GM19238 (cell line): ENCODE measurements at regions not wholly inside any gene's neighbourhood (a gene's known extent, or its start where the extent isn't known, plus 50 kb on each side); places are given as distances from the start of the nearest gene placed in this dataset.
"Not testable (repeated sequence)": the region's sequence is repeated elsewhere in the genome, so short reads cannot be mapped to it uniquely, and the experiment has no call there.

Source experiments
- DNase-seq: peaks from one replicate; pipeline ENCODE4 v3.0.0; 2011; ENCODE audit warnings: low spot score; ENCODE audit not compliant: insufficient read length

DNA sequence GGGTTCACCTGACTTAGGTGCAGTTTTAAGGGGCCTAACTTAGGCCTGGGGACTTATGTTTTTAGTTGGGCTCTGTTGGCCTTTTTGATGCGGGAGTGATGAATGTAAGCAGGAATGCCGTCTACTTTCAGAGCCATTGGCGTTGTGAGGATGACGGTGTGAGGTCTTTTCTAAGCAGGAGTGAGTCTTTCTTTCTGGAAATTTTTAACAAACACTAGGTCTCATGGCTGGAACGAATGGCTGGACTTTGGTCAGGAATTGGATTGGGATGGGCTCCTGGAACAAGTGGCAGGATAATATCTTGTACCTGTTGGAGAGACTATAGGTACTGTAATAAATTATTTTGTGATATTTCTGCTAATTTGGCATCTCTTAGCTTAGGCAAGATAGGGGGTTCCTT lies 163.9 kb upstream of the CCZ1B start:
- not testable (repeated sequence) for DNase-seq

DNA sequence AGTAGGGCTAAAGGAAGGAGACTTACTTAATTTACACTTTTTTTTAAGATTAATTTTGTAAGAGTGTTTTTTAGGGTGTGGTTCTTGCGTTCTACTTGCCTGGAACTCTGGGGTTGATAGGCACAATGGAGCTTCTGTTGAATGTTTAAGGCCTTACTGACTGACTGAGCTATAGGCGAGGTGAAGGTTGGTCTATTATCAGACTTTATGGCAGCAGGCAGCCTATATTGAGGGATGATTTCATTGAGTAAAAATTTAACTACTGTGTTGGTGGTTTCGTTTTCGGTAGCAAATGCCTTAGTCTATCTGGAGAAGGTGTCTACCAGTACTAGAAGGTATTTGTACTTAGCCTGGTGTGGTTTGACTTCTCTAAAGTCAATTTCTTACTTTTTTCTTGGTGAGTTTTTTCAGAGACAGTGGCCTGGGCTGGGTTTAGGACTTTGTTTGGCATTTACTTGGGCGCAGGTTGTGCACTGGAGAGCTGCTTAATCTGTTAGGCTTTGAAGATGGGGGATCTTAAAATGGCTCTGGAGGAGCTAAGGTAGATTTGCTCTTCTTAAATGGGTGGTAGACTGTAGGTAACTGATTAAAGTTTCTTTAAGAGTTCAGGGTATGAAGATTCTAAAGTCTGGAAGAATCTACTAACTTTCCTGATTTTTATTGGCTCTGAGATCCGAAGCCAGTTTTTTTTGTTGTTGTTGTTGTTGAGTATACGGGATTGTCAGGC lies 164.5 kb upstream of the CCZ1B start:
- not testable (repeated sequence) for DNase-seq

DNA sequence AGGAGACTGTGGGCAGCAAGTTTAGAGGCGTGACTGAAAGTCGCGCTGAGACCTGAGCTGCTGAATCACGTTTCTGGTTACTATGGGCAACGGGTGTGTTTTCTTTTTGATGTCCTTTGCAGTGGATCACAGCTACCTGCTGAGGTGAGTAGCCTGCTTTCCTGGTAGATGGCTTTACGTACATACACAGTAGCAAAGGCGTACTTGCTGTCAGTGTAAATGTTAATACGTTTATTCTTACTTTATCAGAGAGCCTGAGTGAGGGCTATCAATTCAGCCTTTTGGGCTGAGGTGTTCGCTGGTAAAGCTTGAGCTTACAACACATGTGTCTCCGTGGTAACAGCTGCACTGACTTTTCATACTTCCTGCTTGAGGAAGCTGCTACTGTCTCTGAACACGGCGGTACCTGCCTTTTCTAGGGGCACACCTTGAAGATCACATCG lies 165.1 kb upstream of the CCZ1B start:
- not testable (repeated sequence) for DNase-seq

DNA sequence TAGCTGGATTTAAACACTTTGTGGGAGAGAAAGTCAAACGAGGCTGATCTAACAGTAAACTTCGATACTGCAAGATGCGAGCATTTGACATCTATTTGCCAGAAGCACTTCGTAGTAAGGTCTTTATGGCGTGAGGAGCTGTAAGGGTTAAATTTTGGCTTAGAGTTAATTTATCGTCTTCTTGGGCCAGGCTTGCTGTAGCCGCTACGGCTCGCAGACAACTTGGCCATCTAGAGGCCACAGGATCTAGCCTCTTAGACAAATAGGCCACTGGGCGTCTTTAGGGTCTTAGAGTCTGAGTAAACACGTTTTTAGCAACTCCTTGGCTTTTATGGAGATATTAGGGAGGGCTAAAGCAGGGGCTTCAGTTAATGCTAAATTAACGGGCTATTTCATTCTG lies 165.6 kb upstream of the CCZ1B start:
- not testable (repeated sequence) for DNase-seq

DNA sequence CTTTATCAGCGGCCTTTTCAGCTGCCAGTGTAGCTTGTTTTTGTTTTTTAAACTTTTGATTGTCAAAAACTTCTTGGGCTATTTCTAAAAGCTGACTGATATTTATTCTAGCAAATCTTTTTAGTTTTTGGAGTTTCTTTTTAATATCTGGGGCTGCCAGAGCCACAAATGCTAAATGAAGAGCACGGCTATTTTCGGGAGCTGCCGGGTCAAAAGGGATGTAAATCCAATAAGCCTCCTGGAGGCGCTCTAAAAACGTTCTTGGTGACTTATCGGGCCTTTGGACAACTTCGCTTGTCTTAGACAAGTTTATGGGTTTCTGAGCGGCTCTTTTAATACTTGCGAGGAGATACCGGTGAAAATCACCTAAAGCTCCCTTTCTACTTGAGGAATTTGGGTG lies 166.1 kb upstream of the CCZ1B start:
- DNase-seq = not testable (repeated sequence)

DNA sequence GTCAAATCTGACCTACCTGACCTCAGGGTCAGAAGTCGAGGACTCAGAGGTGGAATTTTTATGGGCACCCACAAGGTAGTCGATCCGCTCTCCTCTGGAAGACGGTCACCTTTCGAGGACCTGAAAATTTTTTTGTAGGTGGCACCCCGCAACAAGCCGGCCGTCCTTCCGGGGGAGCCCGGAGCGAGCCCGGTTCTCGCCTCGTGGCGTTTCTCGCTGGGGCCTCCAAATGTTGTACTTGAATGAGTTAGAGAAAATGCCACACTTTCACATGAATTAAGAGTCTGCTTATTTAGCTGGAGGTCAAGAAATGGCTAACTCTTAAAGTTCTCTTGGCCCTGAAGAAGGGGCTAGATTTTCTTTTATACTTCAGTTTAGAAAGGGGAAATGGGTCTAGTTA lies 169.0 kb upstream of the CCZ1B start:
- not testable (repeated sequence) for DNase-seq

DNA sequence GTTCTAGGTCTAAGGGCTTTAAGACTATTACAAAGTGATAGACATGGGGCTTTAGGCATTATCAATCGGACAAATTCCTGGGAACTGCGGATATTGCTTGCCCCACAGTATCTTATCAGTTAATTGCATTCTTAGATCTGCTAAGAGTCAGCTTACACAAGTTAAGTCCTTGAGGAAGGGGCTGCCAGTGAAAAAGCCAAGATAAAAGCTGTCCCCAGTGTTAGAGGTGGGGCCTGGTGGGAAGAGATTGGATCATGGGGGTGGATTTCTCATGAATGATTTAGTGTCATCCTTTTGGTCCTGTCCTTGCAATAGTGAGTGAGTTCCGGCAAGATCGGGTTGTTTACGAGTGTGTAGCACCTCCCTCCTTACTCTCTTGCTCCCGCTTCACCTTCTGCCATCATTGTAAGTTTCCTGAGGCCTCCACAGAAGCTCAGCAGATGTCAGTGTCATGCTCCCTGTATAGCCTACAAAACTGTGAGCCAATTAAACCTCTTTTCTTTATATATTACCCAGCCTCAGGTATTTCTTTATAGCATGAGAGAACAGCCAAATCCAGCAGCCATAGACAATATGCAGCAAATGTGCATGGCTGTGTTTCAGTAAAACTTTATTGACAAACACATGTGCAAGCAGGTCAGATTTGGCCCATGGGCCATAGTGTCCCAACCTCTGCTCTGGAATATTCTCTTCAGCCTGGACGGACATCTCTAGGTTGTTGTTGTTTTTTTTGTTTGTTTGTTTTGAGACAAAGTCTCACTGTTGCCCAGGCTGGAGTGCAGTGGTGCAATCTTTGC lies 169.6 kb upstream of the CCZ1B start:
- DNase-seq = not testable (repeated sequence)

DNA sequence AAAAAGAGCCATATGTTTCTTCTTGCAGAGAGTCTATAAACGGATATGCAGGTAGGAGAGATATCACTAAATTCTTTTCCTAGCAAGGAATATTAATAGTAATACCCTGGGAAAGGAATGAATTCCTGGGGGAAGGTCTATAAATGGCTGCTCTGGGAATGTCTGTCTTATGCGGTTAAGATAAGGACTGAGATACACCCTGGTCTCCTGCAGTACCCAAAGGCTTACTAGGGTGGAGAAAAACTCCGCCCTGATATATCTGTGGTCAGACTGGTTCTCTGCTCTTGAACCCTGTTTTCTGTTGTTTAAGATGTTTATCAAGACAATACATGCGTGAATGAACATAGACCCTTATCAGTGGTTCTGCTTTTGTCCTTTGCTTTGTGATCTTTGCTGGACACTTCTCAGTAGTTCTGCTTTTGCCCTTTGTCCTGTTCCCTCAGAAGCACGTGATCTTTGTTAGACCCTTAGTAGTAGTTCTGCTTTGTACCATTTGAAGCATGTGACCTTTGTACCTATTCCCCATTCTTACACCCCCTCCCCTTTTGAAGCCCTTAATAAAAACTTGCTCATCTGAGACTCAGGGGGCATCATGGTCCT lies 173.1 kb upstream of the CCZ1B start:
- DNase-seq = not testable (repeated sequence)

DNA sequence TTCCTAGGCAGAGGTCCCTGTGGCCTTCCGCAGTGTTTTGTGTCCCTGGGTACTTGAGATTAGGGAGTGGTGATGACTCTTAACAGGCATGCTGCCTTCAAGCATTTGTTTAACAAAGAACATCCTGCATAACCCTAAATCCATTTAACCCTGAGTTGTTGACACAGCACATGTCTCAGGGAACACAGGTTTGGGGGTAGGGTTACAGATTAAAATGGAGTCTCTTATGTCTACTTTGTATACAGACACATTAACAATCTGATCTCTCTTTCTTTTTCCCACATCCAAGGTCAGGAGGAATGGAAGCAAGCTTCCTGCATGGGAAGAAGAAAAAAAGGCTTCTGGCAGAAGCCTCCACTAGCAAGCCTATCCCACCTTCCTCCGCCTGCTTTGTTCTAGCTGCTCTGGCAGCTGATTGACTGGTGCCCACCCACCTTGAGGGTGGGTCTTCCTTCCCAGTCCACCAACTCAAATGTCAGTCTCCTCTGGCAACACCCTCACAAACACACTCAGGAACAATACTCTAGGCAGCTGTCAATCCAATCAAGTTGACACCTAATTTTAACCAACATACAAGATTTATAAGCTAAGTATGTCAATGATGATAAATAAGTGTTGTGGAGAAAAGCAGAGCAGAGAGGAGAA lies 176.5 kb upstream of the CCZ1B start:
- DNase-seq = no peak

DNA sequence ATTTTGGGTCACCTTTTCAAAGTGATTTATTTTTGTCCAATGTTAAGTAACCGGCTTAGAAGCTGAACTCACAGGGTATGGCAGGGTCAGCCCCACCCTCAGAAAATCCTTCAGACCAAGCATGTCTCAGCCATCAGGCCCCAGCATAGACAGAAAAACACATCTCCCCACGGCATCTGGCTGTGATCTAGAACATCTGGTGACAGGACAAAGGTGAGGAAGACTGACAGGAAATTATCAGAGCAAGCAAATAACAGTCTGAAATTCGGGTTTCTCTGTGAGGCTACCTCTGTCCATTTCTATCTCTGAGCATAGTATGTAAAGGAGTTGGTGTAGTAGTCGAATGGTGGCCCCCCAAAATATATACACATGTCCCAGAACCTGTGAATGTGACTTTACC lies 177.0 kb upstream of the C1GALT1 start:
- DNase-seq = no peak

DNA sequence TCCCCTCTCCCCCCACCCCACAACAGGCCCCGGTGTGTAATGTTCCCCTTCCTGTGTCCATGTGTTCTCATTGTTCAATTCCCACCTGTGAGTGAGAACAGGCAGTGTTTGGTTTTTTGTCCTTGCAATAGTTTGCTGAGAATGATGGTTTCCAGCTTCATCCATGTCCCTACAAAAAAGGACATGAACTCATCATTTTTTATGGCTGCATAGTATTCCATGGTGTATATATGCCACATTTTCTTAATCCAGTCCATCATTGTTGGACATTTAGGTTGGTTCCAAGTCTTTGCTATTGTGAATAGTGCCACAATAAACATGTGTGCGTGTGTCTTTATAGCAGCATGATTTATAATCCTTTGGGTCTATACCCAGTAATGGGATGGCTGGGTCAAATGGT lies 176.4 kb upstream of the C1GALT1 start:
- not testable (repeated sequence) for DNase-seq

DNA sequence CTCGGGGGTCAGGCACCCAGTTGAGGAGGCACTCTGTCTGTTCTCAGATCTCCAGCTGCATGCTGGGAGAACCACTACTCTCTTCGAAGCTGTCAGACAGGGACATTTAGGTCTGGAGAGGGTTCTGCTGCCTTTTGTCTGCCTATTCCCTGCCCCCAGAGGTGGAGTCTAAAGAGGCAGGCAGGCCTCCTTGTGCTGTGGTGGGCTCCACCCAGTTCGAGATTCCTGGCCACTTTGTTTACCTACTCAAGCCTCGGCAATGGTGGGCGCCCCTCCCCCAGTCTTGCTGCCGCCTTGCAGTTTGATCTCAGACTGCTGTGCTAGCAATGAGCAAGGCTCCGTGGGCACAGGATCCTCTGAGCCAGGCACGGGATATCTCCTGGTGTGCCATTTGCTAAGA lies 171.1 kb upstream of the C1GALT1 start:
- DNase-seq = not testable (repeated sequence)

DNA sequence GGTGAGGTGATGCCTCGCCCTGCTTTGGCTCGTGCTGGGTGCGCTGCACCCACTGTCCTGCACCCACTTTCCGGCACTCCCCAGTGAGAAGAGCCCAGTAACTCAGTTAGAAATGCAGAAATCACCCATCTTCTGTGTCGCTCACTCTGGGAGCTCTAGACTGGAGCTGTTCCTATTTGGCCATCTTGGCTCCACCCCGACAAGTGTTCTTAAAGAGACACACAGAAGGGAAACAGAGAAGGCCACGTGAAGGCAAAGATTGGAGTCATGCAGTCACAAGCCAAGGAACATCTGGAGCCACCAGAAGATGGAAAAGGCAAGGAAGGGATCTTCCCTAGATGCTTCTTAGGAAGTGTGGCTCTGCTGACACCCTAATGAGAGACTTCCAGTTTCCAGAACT lies 170.6 kb upstream of the C1GALT1 start:
- not testable (repeated sequence) for DNase-seq

DNA sequence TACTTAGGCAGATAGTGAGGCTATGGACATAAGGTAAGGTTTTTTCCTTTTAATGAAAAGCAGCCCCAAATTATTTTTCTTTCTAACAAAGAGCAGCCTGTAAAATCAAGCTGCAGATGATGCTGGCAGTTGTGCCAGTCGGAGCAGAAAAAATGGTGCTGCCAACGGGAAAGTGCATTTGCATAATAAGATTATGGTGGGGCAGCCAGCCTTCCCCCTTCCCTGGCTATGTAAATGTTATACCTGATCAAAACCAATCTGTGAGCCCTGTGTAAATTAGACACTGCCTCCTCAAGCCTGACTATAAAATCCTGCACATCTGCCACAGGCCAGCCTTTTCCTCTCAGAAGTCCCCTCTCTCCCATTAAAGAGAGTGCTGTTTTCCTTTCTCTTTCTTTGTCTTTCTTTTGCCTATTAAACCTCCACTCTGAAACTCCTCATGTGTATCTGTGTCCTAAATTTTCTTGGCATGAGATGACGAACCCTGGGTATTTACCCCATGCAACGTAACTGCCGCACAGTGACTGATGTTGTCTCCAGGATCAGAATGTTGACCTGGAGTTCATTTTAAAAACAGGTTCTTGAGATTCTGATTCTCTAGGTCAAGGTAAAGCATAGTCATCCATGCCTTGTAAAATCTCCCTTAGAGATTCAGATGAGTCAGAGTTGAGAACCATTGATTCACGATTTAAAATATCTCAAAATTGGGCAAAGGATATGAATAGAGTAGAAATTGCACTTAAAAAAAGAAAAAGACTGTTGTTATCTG lies 167.3 kb upstream of the C1GALT1 start:
- no peak for DNase-seq

DNA sequence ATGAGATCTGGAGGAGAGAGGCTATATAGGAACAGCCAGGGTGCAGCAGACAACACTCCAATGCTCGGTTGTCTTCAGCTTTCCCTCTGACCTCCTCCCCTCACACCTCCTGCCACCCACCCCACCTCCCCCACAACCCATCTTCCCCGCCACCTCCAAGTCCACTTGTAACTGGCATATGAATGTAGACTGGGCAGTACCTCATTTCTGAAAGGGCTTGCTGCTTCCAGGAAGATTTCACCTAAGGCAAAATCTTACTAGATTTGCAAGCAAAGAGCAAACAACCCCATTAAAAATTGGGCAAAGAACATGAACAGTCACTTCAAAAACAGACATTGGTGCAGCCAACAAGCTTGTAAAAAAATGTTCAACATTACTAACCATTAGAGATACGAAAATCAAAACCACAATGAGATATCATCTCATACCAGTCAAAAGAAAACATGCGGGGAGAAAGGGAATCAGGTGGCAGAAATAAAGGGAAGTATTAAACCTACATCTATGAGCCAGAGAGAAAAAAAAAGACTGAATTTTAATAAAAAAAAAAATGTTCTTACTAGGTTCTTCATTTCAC lies 164.6 kb upstream of the C1GALT1 start:
- DNase-seq = no peak

DNA sequence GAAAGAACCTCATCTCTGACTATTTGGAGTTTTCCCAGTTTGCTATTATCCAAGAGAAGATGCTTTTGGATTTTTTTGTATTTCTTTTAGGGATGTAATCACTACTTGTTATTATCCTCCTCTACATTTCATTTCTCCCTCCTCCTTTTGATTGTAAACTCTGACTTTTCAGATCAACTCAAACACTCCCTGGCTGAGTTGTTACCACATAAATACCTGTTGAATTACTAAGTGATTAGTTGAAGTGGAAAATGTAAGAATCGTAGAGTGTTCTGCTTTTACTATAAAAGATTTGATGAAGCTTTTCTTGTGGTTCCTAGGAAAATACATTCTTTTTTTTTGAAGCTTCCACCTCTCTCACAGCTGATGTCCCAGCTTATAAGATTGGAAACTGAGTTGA lies 164.1 kb upstream of the C1GALT1 start:
- no peak for DNase-seq

DNA sequence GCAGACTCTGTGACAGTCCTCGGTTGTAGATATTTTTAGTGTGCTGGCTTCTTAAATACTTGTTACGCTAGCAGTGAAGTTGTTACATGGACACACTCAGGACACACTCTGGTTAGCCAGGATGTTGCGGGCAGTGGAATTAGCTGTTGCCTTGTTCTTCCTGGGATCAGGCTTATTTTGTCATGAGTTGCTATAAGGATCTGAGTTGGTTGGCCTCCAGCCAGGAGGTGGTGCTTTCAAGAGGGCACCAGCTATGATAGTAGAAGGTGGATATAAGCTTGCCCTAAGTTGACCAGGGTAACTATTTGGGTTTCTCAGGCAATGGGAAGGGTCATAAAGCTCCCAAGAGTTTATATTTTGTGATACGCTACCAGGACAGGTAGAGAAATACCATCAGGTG lies 150.1 kb upstream of the C1GALT1 start:
- no peak for DNase-seq

DNA sequence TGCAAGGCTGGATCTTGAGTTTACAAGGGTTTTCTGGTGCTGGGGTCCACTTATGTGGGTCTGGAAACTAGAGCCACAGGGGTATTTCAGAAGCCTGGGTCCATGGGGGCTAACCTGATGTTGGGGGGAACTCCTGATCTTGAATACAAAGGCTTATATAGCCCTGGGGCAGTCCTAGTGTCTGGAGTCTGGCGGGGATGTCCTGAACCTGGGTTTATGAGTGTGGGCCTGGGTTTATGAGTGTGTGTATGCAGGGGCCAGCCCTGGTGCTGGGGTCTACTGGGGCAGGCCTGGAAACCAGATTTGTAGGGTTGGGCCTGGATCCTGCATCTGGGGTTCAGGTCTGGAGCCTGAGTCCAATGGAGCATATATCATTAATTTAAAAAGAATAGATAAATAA lies 146.5 kb upstream of the C1GALT1 start:
- no peak for DNase-seq

DNA sequence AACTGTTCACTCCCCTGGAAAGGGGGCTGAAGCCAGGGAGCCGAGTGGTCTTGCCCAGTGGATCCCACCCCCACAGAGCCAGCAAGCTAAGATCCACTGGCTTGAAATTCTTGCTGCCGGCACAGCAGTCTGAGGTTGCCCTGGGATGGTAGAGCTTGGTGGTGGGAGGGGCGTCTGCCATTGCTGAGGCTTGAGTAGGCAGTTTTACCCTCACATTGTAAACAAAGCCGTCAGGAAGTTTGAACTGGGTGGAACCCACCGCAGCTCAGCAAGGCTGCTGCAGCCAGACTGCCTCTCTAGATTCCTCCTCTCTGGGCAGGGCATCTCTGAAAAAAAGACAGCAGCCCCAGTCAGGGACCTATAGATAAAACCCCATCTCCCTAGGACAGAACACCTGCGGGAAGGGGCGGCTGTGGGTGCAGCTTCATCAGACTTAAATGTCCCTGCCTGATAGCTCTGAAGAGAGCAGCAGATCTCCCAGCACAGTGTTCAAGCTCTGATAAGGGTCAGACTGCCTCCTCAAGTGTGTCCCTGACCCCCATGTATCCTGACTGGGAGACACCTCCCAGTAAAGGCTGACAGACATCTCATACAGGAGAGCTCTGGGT lies 140.0 kb upstream of the C1GALT1 start:
- DNase-seq = not testable (repeated sequence)

DNA sequence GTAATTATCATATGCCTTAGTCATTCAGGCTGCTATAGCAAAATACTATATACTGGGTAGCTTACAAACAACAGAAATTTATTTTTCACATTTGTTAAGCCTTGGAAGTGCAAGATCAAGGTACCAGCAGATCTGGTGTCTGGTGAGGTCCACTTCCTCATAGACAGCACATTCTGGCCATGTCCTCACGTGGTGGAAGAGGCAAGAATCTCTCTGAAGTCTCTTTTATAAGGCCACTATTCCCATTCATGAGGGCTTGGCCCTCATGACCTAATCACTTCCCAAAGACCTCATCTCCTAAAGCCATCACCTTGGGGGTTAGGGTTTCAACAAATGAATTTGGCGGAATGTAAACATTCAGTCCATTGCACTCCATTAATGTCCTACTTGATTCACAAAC lies 137.5 kb upstream of the C1GALT1 start:
- no peak for DNase-seq
